ENCODE measurements at regions not wholly inside any gene's neighbourhood (a gene's known extent, or its start where the extent isn't known, plus 50 kb on each side); places are given as distances from the start of the nearest gene placed in this dataset.

DNA sequence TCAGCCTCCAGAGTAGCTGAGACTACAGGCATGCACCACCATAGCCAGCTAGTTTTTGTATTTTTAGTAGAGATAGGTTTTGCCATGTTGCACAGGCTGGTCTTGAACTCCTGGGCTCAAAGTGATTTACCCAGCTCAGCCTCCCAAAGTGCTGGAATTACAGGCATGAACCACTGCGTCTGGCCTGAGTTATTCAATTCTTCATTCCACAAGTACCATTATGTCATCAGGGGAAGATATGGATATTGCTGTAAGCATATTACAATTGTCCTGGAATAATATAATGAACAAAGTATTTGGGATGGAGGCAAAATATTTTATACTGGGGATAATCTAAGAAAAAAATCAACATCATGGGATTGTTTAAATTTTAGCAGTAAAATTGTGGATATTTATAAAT, 646.0 kb upstream of the SLITRK6 start:
- no peaks in the 10 kb centered on the region for H3K4me1 Mint-ChIP-seq (ENCODE audit: low read depth)
- peaks cover 28% of the 10 kb centered on the region for H3K9me3 Mint-ChIP-seq
- H3K4me3 Mint-ChIP-seq: no peak overlapping the region
- DNase-seq: no peak
- no peaks in the 10 kb centered on the region for H3K36me3 Mint-ChIP-seq (ENCODE audit: low read depth)
- TF ChIP-seq, protein P1, sequence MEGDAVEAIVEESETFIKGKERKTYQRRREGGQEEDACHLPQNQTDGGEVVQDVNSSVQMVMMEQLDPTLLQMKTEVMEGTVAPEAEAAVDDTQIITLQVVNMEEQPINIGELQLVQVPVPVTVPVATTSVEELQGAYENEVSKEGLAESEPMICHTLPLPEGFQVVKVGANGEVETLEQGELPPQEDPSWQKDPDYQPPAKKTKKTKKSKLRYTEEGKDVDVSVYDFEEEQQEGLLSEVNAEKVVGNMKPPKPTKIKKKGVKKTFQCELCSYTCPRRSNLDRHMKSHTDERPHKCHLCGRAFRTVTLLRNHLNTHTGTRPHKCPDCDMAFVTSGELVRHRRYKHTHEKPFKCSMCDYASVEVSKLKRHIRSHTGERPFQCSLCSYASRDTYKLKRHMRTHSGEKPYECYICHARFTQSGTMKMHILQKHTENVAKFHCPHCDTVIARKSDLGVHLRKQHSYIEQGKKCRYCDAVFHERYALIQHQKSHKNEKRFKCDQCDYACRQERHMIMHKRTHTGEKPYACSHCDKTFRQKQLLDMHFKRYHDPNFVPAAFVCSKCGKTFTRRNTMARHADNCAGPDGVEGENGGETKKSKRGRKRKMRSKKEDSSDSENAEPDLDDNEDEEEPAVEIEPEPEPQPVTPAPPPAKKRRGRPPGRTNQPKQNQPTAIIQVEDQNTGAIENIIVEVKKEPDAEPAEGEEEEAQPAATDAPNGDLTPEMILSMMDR (IDR thresholded peaks at IDR 0.05): no peak
- H3K27ac Mint-ChIP-seq: no peak overlapping the region
- H3K27me3 Mint-ChIP-seq (ENCODE audit: insufficient read depth): no peaks in the 10 kb centered on the region

DNA sequence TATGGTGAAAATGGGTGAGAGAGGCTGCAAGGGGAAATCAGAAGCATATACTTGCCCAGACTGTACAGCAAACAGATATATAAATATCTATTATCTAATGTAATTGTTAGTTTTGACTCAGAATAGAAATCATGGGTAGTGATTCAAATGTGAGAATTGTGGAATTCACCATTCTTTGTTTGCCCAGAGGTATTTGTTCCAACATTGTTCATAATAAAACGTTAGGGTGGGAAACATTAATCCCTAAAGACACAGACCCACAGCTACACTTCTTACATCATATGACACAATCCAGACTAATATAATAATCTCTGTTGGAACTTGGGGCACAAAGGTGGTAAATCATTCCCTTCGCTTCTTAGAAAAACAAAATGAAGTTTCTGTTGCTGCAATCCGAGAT, 646.5 kb upstream of the SLITRK6 start:
- no peak for DNase-seq
- no peak overlapping the region for H3K27ac Mint-ChIP-seq
- H3K27me3 Mint-ChIP-seq (ENCODE audit: insufficient read depth): no peaks in the 10 kb centered on the region
- H3K4me3 Mint-ChIP-seq: no peak overlapping the region
- H3K9me3 Mint-ChIP-seq: peaks cover 29% of the 10 kb centered on the region
- H3K4me1 Mint-ChIP-seq (ENCODE audit: low read depth): no peaks in the 10 kb centered on the region
- H3K36me3 Mint-ChIP-seq (ENCODE audit: low read depth): no peaks in the 10 kb centered on the region
- TF ChIP-seq, protein P1 (IDR thresholded peaks at IDR 0.05): no peak

DNA sequence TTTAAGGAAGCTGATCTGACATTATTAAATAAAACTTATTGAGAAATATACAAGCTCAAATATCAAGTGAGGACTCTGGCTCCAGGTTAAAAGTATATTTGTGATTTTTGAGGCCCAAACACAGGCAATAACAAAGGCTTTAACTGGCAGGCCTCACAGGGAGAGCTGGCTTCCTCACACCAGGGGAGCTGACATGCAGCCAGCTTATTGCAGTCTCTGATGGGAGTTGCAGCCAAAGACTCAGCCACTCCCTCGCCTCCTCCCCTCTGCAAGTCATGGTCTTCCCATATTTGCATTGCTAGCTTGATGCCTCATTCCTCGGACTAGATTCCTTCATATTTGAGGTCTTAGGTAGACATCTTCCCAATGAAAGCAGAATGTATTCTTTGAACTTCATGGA, 647.1 kb upstream of the SLITRK6 start:
- TF ChIP-seq, protein P1 (IDR thresholded peaks at IDR 0.05): no peak
- no peak for DNase-seq
- Mint-ChIP-seq H3K27me3 (ENCODE audit: insufficient read depth) (no peaks in the 10 kb centered on the region), H3K36me3 (ENCODE audit: low read depth) (no peaks in the 10 kb centered on the region), H3K4me3 (no peak overlapping the region), H3K9me3 (peaks cover 29% of the 10 kb centered on the region), H3K27ac (no peak overlapping the region), H3K4me1 (ENCODE audit: low read depth) (no peaks in the 10 kb centered on the region)

DNA sequence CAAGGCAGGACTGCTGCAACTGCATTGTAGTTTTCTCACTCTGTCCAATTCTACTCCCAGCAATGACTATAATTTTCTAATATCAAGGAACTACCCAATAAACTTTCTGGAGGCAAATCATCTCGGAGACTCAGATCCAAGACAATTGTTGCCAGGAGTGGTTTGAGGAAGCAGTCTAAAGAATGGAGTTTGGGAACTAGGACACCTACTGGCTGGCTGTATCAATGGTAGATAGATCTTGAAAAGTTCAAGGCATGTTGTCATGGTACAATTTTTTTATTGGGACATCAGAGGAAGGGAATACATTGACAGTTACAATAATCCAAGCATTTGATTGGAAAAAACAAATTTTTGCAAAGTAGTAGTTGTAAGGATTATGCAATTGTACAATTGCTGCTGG, 648.3 kb upstream of the SLITRK6 start:
- peaks cover 29% of the 10 kb centered on the region for H3K9me3 Mint-ChIP-seq

DNA sequence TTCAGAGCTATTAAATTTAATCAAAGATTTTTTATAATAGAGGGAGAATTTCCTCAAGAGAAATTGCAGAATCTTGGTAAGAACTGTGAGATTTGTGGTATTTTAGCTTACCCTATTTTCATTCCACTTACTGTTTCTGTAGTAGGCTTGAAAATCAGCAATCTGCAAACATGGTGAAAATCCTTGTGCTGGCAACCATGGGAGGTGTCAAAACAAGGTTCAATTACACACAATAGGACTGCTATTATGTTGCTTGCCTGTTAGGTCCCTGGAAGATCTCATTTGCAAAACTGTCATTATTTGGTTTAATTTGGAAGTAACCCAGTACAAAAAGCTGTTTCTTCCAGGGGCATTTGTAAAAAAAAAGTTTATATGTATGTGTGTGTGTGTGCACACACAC, 662.8 kb upstream of the SLITRK6 start:
- no peak overlapping the region for H3K27ac Mint-ChIP-seq
- DNase-seq: no peak
- no peaks in the 10 kb centered on the region for H3K27me3 Mint-ChIP-seq (ENCODE audit: insufficient read depth)
- H3K4me1 Mint-ChIP-seq (ENCODE audit: low read depth): no peaks in the 10 kb centered on the region
- no peak overlapping the region for H3K4me3 Mint-ChIP-seq
- TF ChIP-seq, protein P1 (IDR thresholded peaks at IDR 0.05): no peak
- no peaks in the 10 kb centered on the region for H3K36me3 Mint-ChIP-seq (ENCODE audit: low read depth)
- H3K9me3 Mint-ChIP-seq: peaks cover 20% of the 10 kb centered on the region

More for the DNA sequence above, 648.3 kb upstream of the SLITRK6 start:
- DNase-seq: no peak
- no peak overlapping the region for H3K4me3 Mint-ChIP-seq
- no peaks in the 10 kb centered on the region for H3K36me3 Mint-ChIP-seq (ENCODE audit: low read depth)
- TF ChIP-seq, protein P1 (IDR thresholded peaks at IDR 0.05): no peak
- H3K27me3 Mint-ChIP-seq (ENCODE audit: insufficient read depth): no peaks in the 10 kb centered on the region
- no peak overlapping the region for H3K27ac Mint-ChIP-seq
- H3K4me1 Mint-ChIP-seq (ENCODE audit: low read depth): no peaks in the 10 kb centered on the region

DNA sequence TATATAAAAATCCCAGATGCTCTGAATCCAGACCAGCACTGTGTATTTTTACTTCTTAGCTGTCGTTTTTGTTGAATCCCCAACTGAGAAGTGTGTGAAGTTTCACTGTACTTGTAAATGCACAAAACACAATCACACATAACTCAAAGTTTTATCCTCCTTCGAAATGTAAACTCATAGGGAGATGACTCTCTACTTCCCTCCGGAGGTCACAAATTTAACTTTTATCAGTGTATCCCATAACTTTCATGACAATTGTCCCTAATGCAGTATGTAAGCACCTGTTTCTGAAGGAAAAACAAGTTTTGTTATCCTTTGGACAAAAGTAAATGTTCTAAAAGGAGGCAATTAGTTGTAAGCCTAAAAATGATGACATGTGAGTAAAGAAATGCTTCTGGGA, 665.0 kb upstream of the SLITRK6 start:
- TF ChIP-seq, protein P1 (IDR thresholded peaks at IDR 0.05): no peak
- Mint-ChIP-seq H3K4me1 (ENCODE audit: low read depth) (no peaks in the 10 kb centered on the region), H3K9me3 (peaks cover 8% of the 10 kb centered on the region), H3K27ac (no peak overlapping the region), H3K4me3 (no peak overlapping the region), H3K27me3 (ENCODE audit: insufficient read depth) (no peaks in the 10 kb centered on the region), H3K36me3 (ENCODE audit: low read depth) (no peaks in the 10 kb centered on the region)
- DNase-seq: no peak
